ENCODE measurements at regions not wholly inside any gene's neighbourhood (a gene's known extent, or its start where the extent isn't known, plus 50 kb on each side); places are given as distances from the start of the nearest gene placed in this dataset.

DNA sequence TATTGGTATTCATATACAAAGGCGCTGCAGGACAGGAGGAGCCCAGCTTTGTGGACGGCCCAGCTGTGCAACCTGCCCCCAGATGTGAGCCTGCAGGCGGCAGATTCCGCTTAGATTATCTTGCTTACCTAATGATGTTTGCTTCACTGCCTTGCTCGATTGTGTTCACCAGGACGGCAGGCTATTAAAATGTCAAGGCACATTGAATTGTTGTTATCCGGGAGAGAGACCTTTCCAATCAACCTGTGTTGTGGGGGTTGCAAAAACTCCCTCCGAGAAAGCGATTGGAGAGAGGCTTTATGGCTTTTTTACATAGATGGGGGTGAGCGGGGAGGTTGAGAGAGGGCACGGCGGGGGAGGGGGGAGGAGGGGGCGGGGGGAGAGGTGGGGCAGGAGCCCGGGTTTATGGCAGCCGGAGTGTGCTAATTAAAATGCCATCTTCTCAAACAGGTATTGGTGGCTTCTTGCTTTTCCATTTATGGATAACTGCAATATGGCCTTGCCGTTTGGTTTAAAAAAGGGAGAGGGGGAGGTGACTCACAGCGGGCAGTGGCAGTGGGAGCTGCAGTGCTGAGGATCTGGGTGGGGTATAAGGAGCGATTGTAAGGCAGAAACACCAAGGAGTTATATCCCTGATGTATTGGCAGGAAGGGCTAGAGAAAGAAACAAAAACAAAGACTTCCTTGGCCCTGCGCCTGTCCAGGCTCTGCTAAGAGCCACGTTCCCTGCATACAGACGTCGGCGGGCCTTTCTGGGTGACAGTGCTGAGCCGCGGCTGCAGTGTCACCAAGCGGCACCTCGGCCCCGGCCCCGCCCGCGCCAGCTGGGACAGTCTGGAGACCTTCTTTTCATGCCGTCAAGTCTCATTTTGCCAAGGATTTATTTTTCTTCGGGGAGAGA lies 97.2 kb downstream of the INSIG2 start:
- H3K27ac ChIP-seq: peak overlapping the region; percentile 88
- TF ChIP-seq HDAC2 (IDR thresholded peaks at IDR 0.05) (no peak), EHMT2 (IDR thresholded peaks at IDR 0.05; ENCODE audit: low read depth) (no peak), ZNF302 (CRISPR knock-in tag; IDR thresholded peaks at IDR 0.05) (no peak), CBX2 (IDR thresholded peaks at IDR 0.05; ENCODE audit: borderline replicate concordance, low read depth) (no peak)
- ChIA-PET POLR2A (interaction anchor here (1.0 kb wide), 2 partner anchors 10 to 43 kb away, joined by 3 read pairs; no protein-coding TSS in a partner anchor), CTCF (interaction anchor here (0.6 to 2.2 kb wide), 5 partner anchors 9 to 139 kb away, joined by 3 to 9 read pairs (median 3); no protein-coding TSS in a partner anchor)
- peak; percentile 37 to 46 for DNase-seq (ENCODE audit: low read depth in 1 of 2, low spot score in 1 of 2)
- FAIRE-seq: no peak
- H3K4me3 ChIP-seq: peak overlapping the region; percentile 59
- 0 out of 3 replicates have a peak, but pooled peaks cover 4% of the 10 kb centered on the region for H3K4me1 ChIP-seq
- 33% methylated on average over 32 of the region's 33 CpGs for WGBS (ENCODE audit: missing lambda C conversion rate)
- H3K9me3 ChIP-seq: no peaks in the 10 kb centered on the region
- ATAC-seq: peak; percentile 82 to 87
- peak overlapping the region; percentile 76 for H3K4me2 ChIP-seq

DNA sequence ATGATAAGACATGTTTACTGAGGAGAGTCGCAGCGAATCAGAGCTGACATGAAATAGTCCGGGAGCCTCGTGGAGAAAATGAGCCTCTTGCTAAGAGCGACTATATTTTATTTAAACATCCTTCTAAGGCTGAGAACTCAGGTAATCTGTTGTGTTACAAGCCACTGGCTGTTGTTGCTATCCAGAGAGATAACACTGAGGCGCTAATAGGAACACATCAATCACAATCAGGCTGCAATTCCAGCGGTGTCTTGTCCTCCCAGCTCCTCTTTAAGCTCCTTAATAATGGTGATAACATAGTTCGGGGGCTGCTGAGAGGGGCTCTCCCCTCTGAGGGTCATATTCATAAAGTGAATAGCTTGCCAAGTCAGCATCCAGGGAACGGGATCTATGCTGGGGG lies 95.1 kb downstream of the INSIG2 start:
- DNase-seq (ENCODE audit: low read depth in 1 of 2, low spot score in 1 of 2): no peak
- CTCF ChIA-PET: interaction anchor here (1.4 kb wide), 1 partner anchor 137 kb away, joined by 3 read pairs; no protein-coding TSS in a partner anchor
- POLR2A ChIA-PET: no interaction called here

GRCh38 chr2:118179445-118179844 lies 91.2 kb downstream of the INSIG2 start:
- 69% methylated on average over 1 of the region's 1 CpG for WGBS (ENCODE audit: missing lambda C conversion rate)
- ChIA-PET CTCF (no interaction called here), POLR2A (no interaction called here)
- H3K4me1 ChIP-seq: no peaks in the 10 kb centered on the region; the same call in 2 of the 3 replicates
- H3K4me2 ChIP-seq: no peak overlapping the region
- ATAC-seq (no peak), DNase-seq (ENCODE audit: low read depth in 1 of 2, low spot score in 1 of 2) (no peak), FAIRE-seq (no peak)
- H3K9me3 ChIP-seq: no peaks in the 10 kb centered on the region
- H3K4me3 ChIP-seq: no peak overlapping the region
- TF ChIP-seq CBX8 (IDR thresholded peaks at IDR 0.05) (no peak), ZNF302 (CRISPR knock-in tag; IDR thresholded peaks at IDR 0.05) (no peak), BHLHE40 (IDR thresholded peaks at IDR 0.05; ENCODE audit: low read depth, low read length) (no peak), HOXB13 (CRISPR knock-in tag; IDR thresholded peaks at IDR 0.05; ENCODE audit: low read depth) (no peak), FOSL2 (IDR thresholded peaks at IDR 0.05) (no peak), FOSL2 (CRISPR knock-in tag; IDR thresholded peaks at IDR 0.05) (no peak), POLR2A (IDR thresholded peaks at IDR 0.05; ENCODE audit: low read length) (no peak), CBX2 (IDR thresholded peaks at IDR 0.05; ENCODE audit: borderline replicate concordance, low read depth) (no peak)
- H3K27ac ChIP-seq: no peak overlapping the region

More for the DNA sequence above, 95.1 kb downstream of the INSIG2 start:
- FAIRE-seq (no peak), ATAC-seq (no peak)
- H3K4me1 ChIP-seq: 0 out of 3 replicates have a peak, but pooled peaks cover 4% of the 10 kb centered on the region
- 63% methylated on average over 9 of the region's 9 CpGs for WGBS (ENCODE audit: missing lambda C conversion rate)
- no peaks in the 10 kb centered on the region for H3K9me3 ChIP-seq
- H3K27ac ChIP-seq: no peak overlapping the region
- no peak overlapping the region for H3K4me3 ChIP-seq
- TF ChIP-seq HOXB13 (CRISPR knock-in tag; IDR thresholded peaks at IDR 0.05; ENCODE audit: low read depth) (no peak), EHF (CRISPR knock-in tag; IDR thresholded peaks at IDR 0.05) (no peak), RCOR1 (IDR thresholded peaks at IDR 0.05; ENCODE audit: low read depth, low read length) (no peak)
- H3K4me2 ChIP-seq: no peak overlapping the region

DNA sequence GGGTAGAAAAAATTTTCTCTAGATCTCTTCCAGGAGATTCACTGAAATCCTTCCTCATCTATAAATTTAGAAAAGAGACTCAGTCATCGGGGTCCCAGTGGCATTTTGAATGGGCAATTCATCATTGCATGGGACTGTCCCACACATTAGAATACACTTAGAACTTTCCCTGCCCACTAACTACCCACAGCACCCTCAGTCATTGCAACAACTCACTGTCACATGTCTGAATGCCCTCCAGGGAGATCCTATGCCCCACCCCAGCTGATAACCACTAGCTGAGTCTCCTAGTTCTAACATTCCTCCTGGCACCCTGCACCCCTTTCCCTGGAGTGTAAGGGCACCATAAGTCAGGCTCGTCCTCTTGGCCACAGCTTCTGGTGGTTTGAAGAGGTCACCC lies 89.6 kb downstream of the INSIG2 start:
- H3K4me3 ChIP-seq: no peak overlapping the region
- H3K4me1 ChIP-seq: no peaks in the 10 kb centered on the region; the same call in 2 of the 3 replicates
- no peak overlapping the region for H3K27ac ChIP-seq
- no peaks in the 10 kb centered on the region for H3K9me3 ChIP-seq
- no peak overlapping the region for H3K4me2 ChIP-seq
- 28% methylated on average over 2 of the region's 2 CpGs for WGBS (ENCODE audit: missing lambda C conversion rate)
- CTCF ChIA-PET: interaction anchor here (1.9 kb wide), 2 partner anchors 44 to 678 kb away, joined by 5 to 8 read pairs; no protein-coding TSS in a partner anchor
- TF ChIP-seq BHLHE40 (IDR thresholded peaks at IDR 0.05; ENCODE audit: low read depth, low read length) (no peak), BCL3 (IDR thresholded peaks at IDR 0.05) (no peak), TP53 (CRISPR knock-in tag; IDR thresholded peaks at IDR 0.05) (no peak), ESRRA (IDR thresholded peaks at IDR 0.05; ENCODE audit: borderline replicate concordance, low read length) (no peak), ZNF302 (CRISPR knock-in tag; IDR thresholded peaks at IDR 0.05) (no peak), CHD4 (IDR thresholded peaks at IDR 0.05; ENCODE audit: borderline replicate concordance) (no peak), RAD21 (conservative IDR thresholded peaks at IDR 0.05 in 1 of 2, IDR thresholded peaks at IDR 0.05 in 1 of 2) (no peak), TFCP2L1 (CRISPR knock-in tag; IDR thresholded peaks at IDR 0.05) (no peak), GATA3 (IDR thresholded peaks at IDR 0.05; ENCODE audit: borderline replicate concordance) (no peak), HEYL (CRISPR knock-in tag; IDR thresholded peaks at IDR 0.05) (no peak)
- DNase-seq (ENCODE audit: low read depth in 1 of 2, low spot score in 1 of 2) (no peak), FAIRE-seq (no peak), ATAC-seq (no peak)
- POLR2A ChIA-PET: no interaction called here
